ENCODE measurements at regions not wholly inside any gene's neighbourhood (a gene's known extent, or its start where the extent isn't known, plus 50 kb on each side); places are given as distances from the start of the nearest gene placed in this dataset.

DNA sequence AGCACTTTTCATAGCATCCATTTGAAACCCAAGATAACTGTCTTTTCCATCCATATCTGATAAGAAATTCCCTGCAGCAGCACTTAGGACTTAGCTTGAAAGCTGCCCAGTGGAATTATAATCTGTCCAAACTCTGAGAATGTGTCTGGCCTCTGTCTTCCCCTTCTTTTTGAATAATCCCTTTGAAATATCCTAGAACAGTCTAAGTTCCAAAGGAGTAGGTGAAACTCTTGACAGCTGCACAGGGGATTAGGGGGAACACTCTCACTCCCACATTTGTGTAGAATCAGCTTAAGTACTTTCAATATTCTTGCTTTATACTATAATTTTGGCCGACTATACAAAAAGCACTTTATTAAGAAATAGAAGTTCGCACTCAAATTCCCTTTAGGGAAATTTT is 157.7 kb downstream of the PAPSS1 start:
- Mint-ChIP-seq H3K36me3 (ENCODE audit: unreplicated experiment) (peaks cover 10% of the 10 kb centered on the region), H3K4me1 (ENCODE audit: unreplicated experiment) (peaks cover 20% of the 10 kb centered on the region), H3K4me3 (ENCODE audit: unreplicated experiment) (no peak overlapping the region), H3K27me3 (ENCODE audit: unreplicated experiment) (no peaks in the 10 kb centered on the region), H3K9me3 (ENCODE audit: unreplicated experiment) (peaks cover 39% of the 10 kb centered on the region), H3K27ac (ENCODE audit: unreplicated experiment) (no peak overlapping the region)
- TF ChIP-seq, protein P1, sequence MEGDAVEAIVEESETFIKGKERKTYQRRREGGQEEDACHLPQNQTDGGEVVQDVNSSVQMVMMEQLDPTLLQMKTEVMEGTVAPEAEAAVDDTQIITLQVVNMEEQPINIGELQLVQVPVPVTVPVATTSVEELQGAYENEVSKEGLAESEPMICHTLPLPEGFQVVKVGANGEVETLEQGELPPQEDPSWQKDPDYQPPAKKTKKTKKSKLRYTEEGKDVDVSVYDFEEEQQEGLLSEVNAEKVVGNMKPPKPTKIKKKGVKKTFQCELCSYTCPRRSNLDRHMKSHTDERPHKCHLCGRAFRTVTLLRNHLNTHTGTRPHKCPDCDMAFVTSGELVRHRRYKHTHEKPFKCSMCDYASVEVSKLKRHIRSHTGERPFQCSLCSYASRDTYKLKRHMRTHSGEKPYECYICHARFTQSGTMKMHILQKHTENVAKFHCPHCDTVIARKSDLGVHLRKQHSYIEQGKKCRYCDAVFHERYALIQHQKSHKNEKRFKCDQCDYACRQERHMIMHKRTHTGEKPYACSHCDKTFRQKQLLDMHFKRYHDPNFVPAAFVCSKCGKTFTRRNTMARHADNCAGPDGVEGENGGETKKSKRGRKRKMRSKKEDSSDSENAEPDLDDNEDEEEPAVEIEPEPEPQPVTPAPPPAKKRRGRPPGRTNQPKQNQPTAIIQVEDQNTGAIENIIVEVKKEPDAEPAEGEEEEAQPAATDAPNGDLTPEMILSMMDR (IDR thresholded peaks at IDR 0.05) = no peak
- no peak for DNase-seq (ENCODE audit: extremely low spot score, unreplicated experiment)

DNA sequence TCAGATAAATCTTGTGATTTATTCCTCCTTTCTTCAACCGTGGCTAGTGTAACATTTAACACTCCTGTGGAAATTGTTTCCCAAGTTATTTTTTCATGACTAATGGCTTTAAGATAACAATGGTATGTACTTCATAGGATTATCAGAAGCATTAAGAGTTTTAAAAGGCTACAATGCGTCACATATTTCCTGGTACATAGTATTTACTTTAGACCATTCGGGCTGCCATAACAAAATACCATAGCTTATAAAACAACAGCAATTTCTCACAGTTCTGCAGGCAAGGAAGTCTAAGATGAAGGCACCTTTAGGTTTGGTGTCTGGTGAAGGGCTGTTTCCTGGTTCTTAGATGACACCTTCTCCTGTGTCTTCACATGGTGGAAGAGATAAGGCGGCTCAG is 158.6 kb downstream of the PAPSS1 start:
- Mint-ChIP-seq H3K27me3 (ENCODE audit: unreplicated experiment) (no peaks in the 10 kb centered on the region), H3K4me1 (ENCODE audit: unreplicated experiment) (peaks cover 20% of the 10 kb centered on the region), H3K9me3 (ENCODE audit: unreplicated experiment) (peaks cover 32% of the 10 kb centered on the region), H3K4me3 (ENCODE audit: unreplicated experiment) (no peak overlapping the region), H3K36me3 (ENCODE audit: unreplicated experiment) (peaks cover 9% of the 10 kb centered on the region), H3K27ac (ENCODE audit: unreplicated experiment) (peak overlapping the region; percentile 85)
- TF ChIP-seq, protein P1 (IDR thresholded peaks at IDR 0.05) = no peak
- DNase-seq (ENCODE audit: extremely low spot score, unreplicated experiment) = no peak

DNA sequence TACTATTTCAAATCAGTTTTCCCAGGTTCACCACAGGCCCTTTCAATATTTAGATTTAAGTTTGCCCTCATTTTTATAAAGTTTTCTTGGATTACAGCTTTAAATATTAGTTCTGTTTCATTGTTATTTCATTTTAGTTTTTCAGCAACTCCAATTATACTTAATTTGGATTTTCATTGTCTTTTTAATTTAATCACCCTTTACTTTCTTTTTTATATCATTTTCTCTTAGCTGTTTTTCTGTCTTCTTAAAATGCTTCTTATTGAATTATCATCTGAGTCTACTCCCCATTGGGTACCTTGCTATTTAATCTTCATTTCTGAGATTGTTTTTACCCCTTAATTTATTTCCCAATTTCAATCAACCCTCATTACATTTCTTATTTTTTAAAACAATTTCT is 160.4 kb downstream of the PAPSS1 start:
- H3K4me1 Mint-ChIP-seq (ENCODE audit: unreplicated experiment) = peaks cover 19% of the 10 kb centered on the region
- TF ChIP-seq, protein P1 (IDR thresholded peaks at IDR 0.05) = no peak
- no peak for DNase-seq (ENCODE audit: extremely low spot score, unreplicated experiment)

DNA sequence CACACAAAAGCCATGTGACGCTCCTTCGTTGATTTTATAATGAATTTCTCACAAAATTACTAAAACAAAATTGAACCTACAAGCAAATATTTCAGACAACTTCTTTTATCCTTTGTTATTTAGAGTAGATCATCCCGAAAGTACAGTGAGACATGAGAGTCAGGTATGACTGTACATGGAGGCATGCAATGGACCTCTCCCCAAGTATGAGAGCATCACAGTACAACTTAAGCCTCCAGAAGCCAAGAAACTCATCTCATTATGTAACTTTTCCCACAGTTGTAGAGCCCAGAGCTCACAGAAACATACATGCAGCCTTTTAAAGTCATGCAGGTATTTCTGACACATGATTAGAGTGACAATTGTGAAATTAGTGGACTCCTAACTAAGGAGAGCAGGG is 167.7 kb downstream of the PAPSS1 start:
- H3K27me3 Mint-ChIP-seq (ENCODE audit: unreplicated experiment) = no peaks in the 10 kb centered on the region
- DNase-seq (ENCODE audit: extremely low spot score, unreplicated experiment) = no peak
- H3K4me3 Mint-ChIP-seq (ENCODE audit: unreplicated experiment) = no peak overlapping the region
- no peak overlapping the region for H3K27ac Mint-ChIP-seq (ENCODE audit: unreplicated experiment)
- peaks cover 8% of the 10 kb centered on the region for H3K4me1 Mint-ChIP-seq (ENCODE audit: unreplicated experiment)
- peaks cover 12% of the 10 kb centered on the region for H3K36me3 Mint-ChIP-seq (ENCODE audit: unreplicated experiment)
- TF ChIP-seq, protein P1 (IDR thresholded peaks at IDR 0.05) = no peak
- H3K9me3 Mint-ChIP-seq (ENCODE audit: unreplicated experiment) = peaks cover 26% of the 10 kb centered on the region

More for the DNA sequence above, 160.4 kb downstream of the PAPSS1 start:
- no peak overlapping the region for H3K27ac Mint-ChIP-seq (ENCODE audit: unreplicated experiment)
- no peak overlapping the region for H3K4me3 Mint-ChIP-seq (ENCODE audit: unreplicated experiment)
- H3K9me3 Mint-ChIP-seq (ENCODE audit: unreplicated experiment) = peaks cover 40% of the 10 kb centered on the region
- no peaks in the 10 kb centered on the region for H3K27me3 Mint-ChIP-seq (ENCODE audit: unreplicated experiment)
- H3K36me3 Mint-ChIP-seq (ENCODE audit: unreplicated experiment) = peaks cover 11% of the 10 kb centered on the region

DNA sequence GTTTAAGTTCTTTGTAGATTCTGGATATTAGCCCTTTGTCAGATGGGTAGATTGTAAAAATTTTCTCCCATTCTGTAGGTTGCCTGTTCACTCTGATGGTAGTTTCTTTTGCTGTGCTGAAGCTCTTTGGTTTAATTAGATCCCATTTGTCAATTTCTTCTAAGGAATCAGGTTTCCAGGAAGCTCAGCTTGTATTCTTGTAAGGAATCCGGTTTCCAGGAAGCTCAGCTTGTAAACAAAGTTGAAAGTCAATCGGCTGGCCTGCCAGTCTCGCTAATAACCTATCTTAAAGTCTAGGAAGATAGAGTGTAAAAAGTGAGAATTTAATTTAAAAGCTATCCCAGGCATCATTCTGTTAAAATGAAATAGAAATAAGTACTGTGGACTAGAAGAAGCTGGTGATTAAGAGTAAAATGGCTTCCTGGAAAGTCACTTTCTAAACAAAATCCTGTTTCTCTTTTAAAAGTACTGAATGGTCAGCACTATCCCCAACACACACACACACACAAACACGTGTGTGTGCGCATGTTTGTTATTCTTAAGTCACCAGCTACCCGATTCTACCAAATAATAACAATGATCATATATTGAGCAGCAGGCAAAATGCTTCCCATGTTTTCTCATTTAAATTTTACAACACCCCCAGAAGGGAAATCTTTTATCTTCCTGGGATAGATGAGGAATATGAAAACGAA is 171.7 kb downstream of the PAPSS1 start:
- TF ChIP-seq, protein P1 (IDR thresholded peaks at IDR 0.05) = no peak
- peaks cover 4% of the 10 kb centered on the region for H3K36me3 Mint-ChIP-seq (ENCODE audit: unreplicated experiment)
- H3K9me3 Mint-ChIP-seq (ENCODE audit: unreplicated experiment) = peaks cover 5% of the 10 kb centered on the region
- H3K4me1 Mint-ChIP-seq (ENCODE audit: unreplicated experiment) = peaks cover 10% of the 10 kb centered on the region
- H3K27ac Mint-ChIP-seq (ENCODE audit: unreplicated experiment) = no peak overlapping the region
- no peak for DNase-seq (ENCODE audit: extremely low spot score, unreplicated experiment)
- no peak overlapping the region for H3K4me3 Mint-ChIP-seq (ENCODE audit: unreplicated experiment)
- no peaks in the 10 kb centered on the region for H3K27me3 Mint-ChIP-seq (ENCODE audit: unreplicated experiment)

Measured in osteocyte (in vitro differentiated cells).